ENCODE measurements at regions not wholly inside any gene's neighbourhood (a gene's known extent, or its start where the extent isn't known, plus 50 kb on each side); places are given as distances from the start of the nearest gene placed in this dataset.

DNA sequence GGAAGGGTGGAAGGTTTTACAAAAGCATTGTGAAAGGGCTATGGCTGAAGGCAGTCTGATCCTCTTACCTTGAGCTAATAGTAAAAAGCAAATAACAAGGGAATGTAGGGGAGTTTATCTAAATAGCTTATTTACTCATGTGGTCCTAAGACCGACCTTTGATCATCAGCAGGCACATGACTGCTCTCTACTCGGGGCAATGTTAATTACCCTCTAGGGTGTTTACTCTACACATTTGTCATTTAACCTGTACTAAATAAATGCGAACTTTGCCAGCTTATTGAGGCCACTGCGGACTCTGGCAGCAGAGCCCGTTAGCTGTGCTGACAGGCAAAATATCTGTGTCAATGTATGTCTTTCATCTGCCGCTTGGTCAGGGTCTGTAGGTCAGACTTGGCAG, 768.3 kb upstream of the ATXN7L3B start:
- no peak for DNase-seq (ENCODE audit: low read depth, low spot score)
- H3K9me3 ChIP-seq (ENCODE audit: control insufficient read depth, insufficient read depth, low read length): peaks cover 8% of the 10 kb centered on the region; the same call in 1 of the 2 replicates
- ChIA-PET POLR2A (no interaction called here), CTCF (interaction anchor here (0.8 kb wide), 1 partner anchor 647 kb away, joined by 3 read pairs; no protein-coding TSS in a partner anchor)
- TF ChIP-seq, protein P1, sequence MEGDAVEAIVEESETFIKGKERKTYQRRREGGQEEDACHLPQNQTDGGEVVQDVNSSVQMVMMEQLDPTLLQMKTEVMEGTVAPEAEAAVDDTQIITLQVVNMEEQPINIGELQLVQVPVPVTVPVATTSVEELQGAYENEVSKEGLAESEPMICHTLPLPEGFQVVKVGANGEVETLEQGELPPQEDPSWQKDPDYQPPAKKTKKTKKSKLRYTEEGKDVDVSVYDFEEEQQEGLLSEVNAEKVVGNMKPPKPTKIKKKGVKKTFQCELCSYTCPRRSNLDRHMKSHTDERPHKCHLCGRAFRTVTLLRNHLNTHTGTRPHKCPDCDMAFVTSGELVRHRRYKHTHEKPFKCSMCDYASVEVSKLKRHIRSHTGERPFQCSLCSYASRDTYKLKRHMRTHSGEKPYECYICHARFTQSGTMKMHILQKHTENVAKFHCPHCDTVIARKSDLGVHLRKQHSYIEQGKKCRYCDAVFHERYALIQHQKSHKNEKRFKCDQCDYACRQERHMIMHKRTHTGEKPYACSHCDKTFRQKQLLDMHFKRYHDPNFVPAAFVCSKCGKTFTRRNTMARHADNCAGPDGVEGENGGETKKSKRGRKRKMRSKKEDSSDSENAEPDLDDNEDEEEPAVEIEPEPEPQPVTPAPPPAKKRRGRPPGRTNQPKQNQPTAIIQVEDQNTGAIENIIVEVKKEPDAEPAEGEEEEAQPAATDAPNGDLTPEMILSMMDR (IDR thresholded peaks at IDR 0.05; ENCODE audit: low read depth, low read length): no peak
- H3K4me3 ChIP-seq (ENCODE audit: low read depth, low read length): no peak overlapping the region
- no peaks in the 10 kb centered on the region for H3K27me3 ChIP-seq (ENCODE audit: control insufficient read depth, insufficient read depth, low read length)
- H3K27ac ChIP-seq (ENCODE audit: low read depth, low read length): no peak overlapping the region

DNA sequence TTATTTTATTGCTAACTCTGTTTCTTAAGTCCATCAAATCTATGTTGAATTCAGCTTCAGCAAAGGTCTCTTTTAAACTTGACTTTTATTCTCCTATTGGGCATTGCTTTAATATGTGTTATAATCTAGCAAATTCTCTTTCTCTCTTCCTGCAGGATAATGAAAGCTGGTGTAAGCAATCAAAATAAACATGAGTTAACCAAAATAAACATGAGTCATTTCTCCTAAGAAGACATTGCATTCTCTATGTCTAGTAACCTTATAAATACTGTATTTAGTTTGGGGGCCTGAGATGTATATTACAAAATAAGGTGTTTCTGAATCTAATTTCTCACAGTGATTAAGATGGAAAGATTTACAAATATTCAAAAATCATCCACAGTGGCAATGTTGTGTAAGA, 739.1 kb upstream of the ATXN7L3B start:
- no peak overlapping the region for H3K4me3 ChIP-seq (ENCODE audit: low read depth, low read length)
- H3K27ac ChIP-seq (ENCODE audit: low read depth, low read length): no peak overlapping the region
- no peak for DNase-seq (ENCODE audit: low read depth, low spot score)
- TF ChIP-seq, protein P1 (IDR thresholded peaks at IDR 0.05; ENCODE audit: low read depth, low read length): no peak
- CTCF ChIA-PET: no interaction called here
- no peaks in the 10 kb centered on the region for H3K27me3 ChIP-seq (ENCODE audit: control insufficient read depth, insufficient read depth, low read length)
- H3K9me3 ChIP-seq (ENCODE audit: control insufficient read depth, insufficient read depth, low read length): peaks cover 7% of the 10 kb centered on the region; the same call in 1 of the 2 replicates
- POLR2A ChIA-PET: no interaction called here

DNA sequence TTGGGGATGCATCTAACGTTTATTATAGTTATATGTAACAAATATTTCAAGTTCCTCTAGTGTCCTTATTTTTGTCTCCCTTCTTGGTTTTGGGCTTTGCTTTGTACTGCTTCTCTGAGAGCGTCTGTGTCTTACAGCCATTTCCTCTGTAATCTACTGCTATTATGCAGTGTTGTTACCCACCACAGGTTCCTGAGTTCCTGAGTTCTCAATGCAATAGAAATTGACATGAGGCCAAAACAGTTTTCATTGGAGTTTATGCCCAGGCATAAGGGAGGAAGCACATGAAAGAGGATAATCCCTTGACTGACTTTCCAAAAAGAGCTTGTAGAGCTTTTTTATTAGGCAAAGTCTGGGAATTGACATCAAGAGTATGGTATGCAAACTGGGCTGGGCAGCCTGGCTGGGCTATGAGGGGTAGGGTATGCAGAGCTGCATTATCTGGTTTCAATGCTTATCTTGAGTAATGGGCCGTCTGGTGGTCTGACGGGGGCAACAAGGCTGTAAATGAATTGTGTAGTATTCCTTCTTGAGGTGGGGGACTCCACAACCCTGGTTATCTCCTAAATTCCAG, 722.5 kb upstream of the ATXN7L3B start:
- no peak overlapping the region for H3K27ac ChIP-seq (ENCODE audit: low read depth, low read length)
- CTCF ChIA-PET: no interaction called here

DNA sequence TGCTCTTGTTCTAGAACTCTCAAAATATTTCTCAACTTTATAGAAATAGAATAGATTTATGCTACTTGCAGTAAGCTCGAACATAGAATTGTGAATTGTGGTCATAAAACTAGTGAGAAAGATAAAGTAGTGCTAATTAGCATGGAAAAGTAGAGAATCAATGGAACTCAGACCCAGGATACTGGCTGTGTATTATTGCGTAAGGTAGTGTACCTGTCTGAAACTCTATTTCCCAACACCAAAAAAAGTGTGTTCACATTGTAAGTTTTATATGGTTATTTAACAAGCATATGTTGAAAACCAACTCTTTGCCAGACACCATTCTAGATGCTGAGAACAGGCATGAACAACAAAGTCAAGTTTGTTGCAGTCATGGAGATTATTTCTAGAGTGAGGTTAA, 720.5 kb upstream of the ATXN7L3B start:
- H3K4me3 ChIP-seq (ENCODE audit: low read depth, low read length): no peak overlapping the region
- DNase-seq (ENCODE audit: low read depth, low spot score): no peak
- peaks cover 13% of the 10 kb centered on the region; the same call in 1 of the 2 replicates for H3K9me3 ChIP-seq (ENCODE audit: control insufficient read depth, insufficient read depth, low read length)
- TF ChIP-seq, protein P1 (IDR thresholded peaks at IDR 0.05; ENCODE audit: low read depth, low read length): no peak
- no peak overlapping the region for H3K27ac ChIP-seq (ENCODE audit: low read depth, low read length)
- CTCF ChIA-PET: no interaction called here
- POLR2A ChIA-PET: no interaction called here
- H3K27me3 ChIP-seq (ENCODE audit: control insufficient read depth, insufficient read depth, low read length): no peaks in the 10 kb centered on the region

More for the DNA sequence above, 722.5 kb upstream of the ATXN7L3B start:
- POLR2A ChIA-PET: no interaction called here
- no peaks in the 10 kb centered on the region for H3K27me3 ChIP-seq (ENCODE audit: control insufficient read depth, insufficient read depth, low read length)
- H3K4me3 ChIP-seq (ENCODE audit: low read depth, low read length): no peak overlapping the region
- H3K9me3 ChIP-seq (ENCODE audit: control insufficient read depth, insufficient read depth, low read length): peaks cover 10% of the 10 kb centered on the region; the same call in 1 of the 2 replicates
- DNase-seq (ENCODE audit: low read depth, low spot score): no peak
- TF ChIP-seq, protein P1 (IDR thresholded peaks at IDR 0.05; ENCODE audit: low read depth, low read length): no peak

DNA sequence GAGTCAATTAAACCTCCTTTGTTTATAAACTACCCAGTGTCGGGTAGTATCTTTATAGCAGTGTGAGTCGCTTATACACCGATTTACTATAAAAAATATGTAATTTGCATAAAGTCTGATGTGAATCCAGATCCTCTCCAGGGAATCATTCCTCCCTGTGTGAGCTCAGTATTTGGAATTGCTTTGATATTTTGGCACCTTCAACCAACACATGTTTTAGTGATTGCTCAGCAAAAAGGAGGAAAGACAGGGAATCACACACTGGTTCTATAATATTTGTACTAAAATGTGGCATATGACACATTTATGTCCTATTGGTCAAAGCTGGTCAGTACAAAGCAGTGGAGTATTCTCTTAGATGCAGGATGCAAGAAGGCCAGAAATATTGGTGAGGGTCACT, 703.9 kb upstream of the ATXN7L3B start:
- Histone ChIP-seq H3K27me3 (ENCODE audit: control insufficient read depth, insufficient read depth, low read length) (no peaks in the 10 kb centered on the region), H3K4me3 (ENCODE audit: low read depth, low read length) (no peak overlapping the region), H3K9me3 (ENCODE audit: control insufficient read depth, insufficient read depth, low read length) (peaks cover 7% of the 10 kb centered on the region; the same call in 1 of the 2 replicates), H3K27ac (ENCODE audit: low read depth, low read length) (no peak overlapping the region)
- TF ChIP-seq, protein P1 (IDR thresholded peaks at IDR 0.05; ENCODE audit: low read depth, low read length): no peak
- ChIA-PET POLR2A (no interaction called here), CTCF (no interaction called here)
- DNase-seq (ENCODE audit: low read depth, low spot score): no peak

All from AG04450 (cell line).